ENCODE measurements at regions not wholly inside any gene's neighbourhood (a gene's known extent, or its start where the extent isn't known, plus 50 kb on each side); places are given as distances from the start of the nearest gene placed in this dataset.
A peak's percentile ranks its signal among the peaks of the same experiment; 100 is the strongest.

- no peak for DNase-seq
- H3K27me3 ChIP-seq (ENCODE audit: control insufficient read depth in 3 of 3, insufficient read depth in 3 of 3, low read length in 3 of 3), result no peaks in the 10 kb centered on the region
- no peak overlapping the region for H3K27ac ChIP-seq (ENCODE audit: low read depth in 1 of 3, low read length in 2 of 3)
- H3K9me3 ChIP-seq (ENCODE audit: control insufficient read depth in 2 of 2, insufficient read depth in 1 of 2, low read depth in 1 of 2, low read length in 1 of 2), result no peaks in the 10 kb centered on the region
- WGBS, 3 donors, result 46 to 68% (median 51%) methylated on average over 4 of the region's 4 CpGs
- no peak for FAIRE-seq
- no peak overlapping the region for H3K4me3 ChIP-seq (ENCODE audit: low read depth in 1 of 3, low read length in 3 of 3)
- H3K4me1 ChIP-seq (ENCODE audit: control insufficient read depth in 3 of 3, insufficient read depth in 2 of 3, low read depth in 1 of 3, low read length in 2 of 3), result no peaks in the 10 kb centered on the region
- H3K36me3 ChIP-seq (ENCODE audit: control insufficient read depth in 3 of 3, insufficient read depth in 2 of 3, low read depth in 1 of 3, low read length in 3 of 3), result no peaks in the 10 kb centered on the region
Measured at GRCh38 chr5:4015709-4016108, 420.1 kb downstream of the IRX1 start.

GRCh38 chr5:4017076-4017803 is 421.6 kb downstream of the IRX1 start:
- H3K4me3 ChIP-seq (ENCODE audit: low read depth in 1 of 3, low read length in 3 of 3), result no peak overlapping the region
- H3K27ac ChIP-seq (ENCODE audit: low read depth in 1 of 3, low read length in 2 of 3), result no peak overlapping the region
- WGBS, 3 donors, result 78 to 84% (median 83%) methylated on average over 5 of the region's 5 CpGs
- no peaks in the 10 kb centered on the region for H3K4me1 ChIP-seq (ENCODE audit: control insufficient read depth in 3 of 3, insufficient read depth in 2 of 3, low read depth in 1 of 3, low read length in 2 of 3)
- no peaks in the 10 kb centered on the region for H3K36me3 ChIP-seq (ENCODE audit: control insufficient read depth in 3 of 3, insufficient read depth in 2 of 3, low read depth in 1 of 3, low read length in 3 of 3)
- H3K9me3 ChIP-seq (ENCODE audit: control insufficient read depth in 2 of 2, insufficient read depth in 1 of 2, low read depth in 1 of 2, low read length in 1 of 2), result no peaks in the 10 kb centered on the region
- FAIRE-seq (no peak), DNase-seq (no peak)
- no peaks in the 10 kb centered on the region for H3K27me3 ChIP-seq (ENCODE audit: control insufficient read depth in 3 of 3, insufficient read depth in 3 of 3, low read length in 3 of 3)

- H3K36me3 ChIP-seq (ENCODE audit: control insufficient read depth in 3 of 3, insufficient read depth in 2 of 3, low read depth in 1 of 3, low read length in 3 of 3), result no peaks in the 10 kb centered on the region
- FAIRE-seq, result no peak
- no peak for DNase-seq
- H3K27ac ChIP-seq (ENCODE audit: low read depth in 1 of 3, low read length in 2 of 3), result peak overlapping the region in 1 of 3 donors; percentile 13
- no peaks in the 10 kb centered on the region for H3K27me3 ChIP-seq (ENCODE audit: control insufficient read depth in 3 of 3, insufficient read depth in 3 of 3, low read length in 3 of 3)
- H3K9me3 ChIP-seq (ENCODE audit: control insufficient read depth in 2 of 2, insufficient read depth in 1 of 2, low read depth in 1 of 2, low read length in 1 of 2), result no peaks in the 10 kb centered on the region
- no peaks in the 10 kb centered on the region for H3K4me1 ChIP-seq (ENCODE audit: control insufficient read depth in 3 of 3, insufficient read depth in 2 of 3, low read depth in 1 of 3, low read length in 2 of 3)
- H3K4me3 ChIP-seq (ENCODE audit: low read depth in 1 of 3, low read length in 3 of 3), result no peak overlapping the region
- 30 to 77% (median 68%) methylated on average over 2 of the region's 2 CpGs for WGBS, 3 donors
Measured at GRCh38 chr5:4018007-4018406, 422.4 kb downstream of the IRX1 start.

GRCh38 chr5:4019009-4019769 is 423.6 kb downstream of the IRX1 start:
- Histone ChIP-seq H3K4me1 (ENCODE audit: control insufficient read depth in 3 of 3, insufficient read depth in 2 of 3, low read depth in 1 of 3, low read length in 2 of 3) (no peaks in the 10 kb centered on the region), H3K27ac (ENCODE audit: low read depth in 1 of 3, low read length in 2 of 3) (no peak overlapping the region), H3K4me3 (ENCODE audit: low read depth in 1 of 3, low read length in 3 of 3) (no peak overlapping the region), H3K36me3 (ENCODE audit: control insufficient read depth in 3 of 3, insufficient read depth in 2 of 3, low read depth in 1 of 3, low read length in 3 of 3) (no peaks in the 10 kb centered on the region), H3K9me3 (ENCODE audit: control insufficient read depth in 2 of 2, insufficient read depth in 1 of 2, low read depth in 1 of 2, low read length in 1 of 2) (no peaks in the 10 kb centered on the region), H3K27me3 (ENCODE audit: control insufficient read depth in 3 of 3, insufficient read depth in 3 of 3, low read length in 3 of 3) (no peaks in the 10 kb centered on the region)
- FAIRE-seq (no peak), DNase-seq (no peak)
- 76 to 82% (median 79%) methylated on average over 9 of the region's 9 CpGs for WGBS, 3 donors

GRCh38 chr5:4019841-4020240 is 424.2 kb downstream of the IRX1 start:
- 76 to 95% (median 81%) methylated on average over 6 of the region's 6 CpGs for WGBS, 3 donors
- Histone ChIP-seq H3K9me3 (ENCODE audit: control insufficient read depth in 2 of 2, insufficient read depth in 1 of 2, low read depth in 1 of 2, low read length in 1 of 2) (no peaks in the 10 kb centered on the region), H3K4me1 (ENCODE audit: control insufficient read depth in 3 of 3, insufficient read depth in 2 of 3, low read depth in 1 of 3, low read length in 2 of 3) (no peaks in the 10 kb centered on the region), H3K27ac (ENCODE audit: low read depth in 1 of 3, low read length in 2 of 3) (no peak overlapping the region), H3K27me3 (ENCODE audit: control insufficient read depth in 3 of 3, insufficient read depth in 3 of 3, low read length in 3 of 3) (no peaks in the 10 kb centered on the region), H3K36me3 (ENCODE audit: control insufficient read depth in 3 of 3, insufficient read depth in 2 of 3, low read depth in 1 of 3, low read length in 3 of 3) (no peaks in the 10 kb centered on the region), H3K4me3 (ENCODE audit: low read depth in 1 of 3, low read length in 3 of 3) (no peak overlapping the region)
- DNase-seq, result no peak
- FAIRE-seq, result no peak

DNA sequence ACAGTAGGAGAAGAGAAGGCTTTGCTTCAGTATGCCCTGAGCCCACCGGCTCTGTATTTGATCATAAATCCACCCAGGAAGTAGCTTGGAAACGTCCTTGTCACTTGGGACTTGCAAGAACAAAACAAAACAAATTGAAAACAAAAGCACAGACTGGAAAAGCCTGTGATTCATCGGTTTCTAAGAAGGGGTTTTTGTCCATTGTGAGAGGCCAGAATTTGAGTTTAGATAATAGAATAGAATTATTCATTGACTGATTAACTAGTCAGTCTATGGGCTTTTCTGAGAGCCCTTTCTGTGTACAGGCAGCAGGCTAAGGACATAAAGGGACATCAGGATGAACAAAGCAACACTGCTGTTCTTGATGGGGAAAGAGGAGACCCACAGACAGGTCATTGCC is 424.8 kb downstream of the IRX1 start:
- WGBS, 3 donors, result 37 to 51% (median 41%) methylated on average over 3 of the region's 3 CpGs
- Histone ChIP-seq H3K27me3 (ENCODE audit: control insufficient read depth in 3 of 3, insufficient read depth in 3 of 3, low read length in 3 of 3) (no peaks in the 10 kb centered on the region), H3K9me3 (ENCODE audit: control insufficient read depth in 2 of 2, insufficient read depth in 1 of 2, low read depth in 1 of 2, low read length in 1 of 2) (no peaks in the 10 kb centered on the region), H3K27ac (ENCODE audit: low read depth in 1 of 3, low read length in 2 of 3) (no peak overlapping the region), H3K36me3 (ENCODE audit: control insufficient read depth in 3 of 3, insufficient read depth in 2 of 3, low read depth in 1 of 3, low read length in 3 of 3) (no peaks in the 10 kb centered on the region), H3K4me1 (ENCODE audit: control insufficient read depth in 3 of 3, insufficient read depth in 2 of 3, low read depth in 1 of 3, low read length in 2 of 3) (no peaks in the 10 kb centered on the region), H3K4me3 (ENCODE audit: low read depth in 1 of 3, low read length in 3 of 3) (no peak overlapping the region)
- DNase-seq, result no peak
- no peak for FAIRE-seq

DNA sequence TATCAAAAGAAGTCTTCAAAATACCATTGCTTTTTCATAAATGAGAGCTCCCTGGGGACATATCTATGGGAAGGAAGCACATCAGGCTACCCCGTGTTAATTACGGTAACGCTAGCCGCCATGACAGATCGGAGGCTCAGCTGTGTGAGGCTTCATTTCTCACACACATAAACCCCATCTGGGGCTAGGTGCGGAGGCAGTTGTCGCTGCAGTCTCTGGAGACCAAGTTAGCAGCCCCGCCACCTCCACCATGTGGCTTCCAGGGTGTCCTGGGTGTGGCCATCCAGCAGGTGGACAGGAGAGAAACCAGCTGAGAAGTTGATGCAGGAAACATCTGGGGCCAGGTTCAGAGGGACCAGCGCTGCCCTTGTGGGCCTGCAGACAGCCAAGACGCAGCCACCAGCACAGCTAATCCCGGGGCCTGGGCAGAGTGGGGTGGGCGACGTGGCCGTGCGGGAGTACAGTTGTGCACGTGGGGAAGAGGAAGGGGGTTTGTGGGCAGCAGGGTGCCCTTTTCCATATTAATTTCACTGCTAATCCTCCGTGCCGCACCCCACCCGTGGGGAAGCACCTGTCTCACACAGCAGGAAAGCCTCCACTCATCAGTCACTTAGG is 426.5 kb downstream of the IRX1 start:
- no peak for DNase-seq
- no peaks in the 10 kb centered on the region for H3K36me3 ChIP-seq (ENCODE audit: control insufficient read depth in 3 of 3, insufficient read depth in 2 of 3, low read depth in 1 of 3, low read length in 3 of 3)
- FAIRE-seq, result no peak
- H3K27me3 ChIP-seq (ENCODE audit: control insufficient read depth in 3 of 3, insufficient read depth in 3 of 3, low read length in 3 of 3), result no peaks in the 10 kb centered on the region
- no peak overlapping the region for H3K4me3 ChIP-seq (ENCODE audit: low read depth in 1 of 3, low read length in 3 of 3)
- H3K27ac ChIP-seq (ENCODE audit: low read depth in 1 of 3, low read length in 2 of 3), result no peak overlapping the region
- no peaks in the 10 kb centered on the region for H3K4me1 ChIP-seq (ENCODE audit: control insufficient read depth in 3 of 3, insufficient read depth in 2 of 3, low read depth in 1 of 3, low read length in 2 of 3)
- WGBS, 3 donors, result 82 to 89% (median 89%) methylated on average over 19 of the region's 19 CpGs
- H3K9me3 ChIP-seq (ENCODE audit: control insufficient read depth in 2 of 2, insufficient read depth in 1 of 2, low read depth in 1 of 2, low read length in 1 of 2), result no peaks in the 10 kb centered on the region

DNA sequence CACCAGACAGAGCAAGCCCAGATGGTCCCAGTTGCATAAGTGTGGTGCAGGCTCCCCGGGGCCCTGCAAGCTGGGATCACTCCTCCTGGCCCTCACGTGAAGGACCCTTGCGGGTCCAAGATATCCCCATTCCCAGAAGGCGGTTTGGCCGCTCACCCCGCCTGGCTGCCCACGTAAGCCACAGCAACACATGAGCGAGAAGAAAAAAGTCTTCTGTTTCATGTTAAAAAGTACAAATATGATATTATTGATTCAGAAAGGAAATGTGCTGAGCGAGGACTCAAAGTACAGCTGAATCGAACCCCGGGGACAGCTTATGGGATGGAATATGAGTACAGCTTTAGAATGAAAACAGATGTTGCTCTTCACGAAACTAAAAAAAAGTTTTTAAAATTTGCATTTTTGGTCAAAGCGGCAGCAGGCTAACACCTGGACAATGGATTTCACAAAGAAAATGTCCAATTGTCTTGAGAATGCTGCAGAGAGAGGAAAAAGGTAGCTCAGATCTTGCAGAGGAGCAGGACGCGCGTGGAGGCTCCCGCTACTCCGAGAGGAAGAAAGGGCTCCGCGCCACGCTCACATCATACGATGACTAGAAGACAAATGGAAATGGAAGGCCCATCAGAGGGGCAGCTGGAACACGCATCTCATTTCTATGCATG is 427.6 kb downstream of the IRX1 start:
- 83 to 89% (median 88%) methylated on average over 23 of the region's 23 CpGs for WGBS, 3 donors
- Histone ChIP-seq H3K27ac (ENCODE audit: low read depth in 1 of 3, low read length in 2 of 3) (no peak overlapping the region), H3K36me3 (ENCODE audit: control insufficient read depth in 3 of 3, insufficient read depth in 2 of 3, low read depth in 1 of 3, low read length in 3 of 3) (no peaks in the 10 kb centered on the region), H3K27me3 (ENCODE audit: control insufficient read depth in 3 of 3, insufficient read depth in 3 of 3, low read length in 3 of 3) (no peaks in the 10 kb centered on the region), H3K4me1 (ENCODE audit: control insufficient read depth in 3 of 3, insufficient read depth in 2 of 3, low read depth in 1 of 3, low read length in 2 of 3) (no peaks in the 10 kb centered on the region), H3K4me3 (ENCODE audit: low read depth in 1 of 3, low read length in 3 of 3) (no peak overlapping the region), H3K9me3 (ENCODE audit: control insufficient read depth in 2 of 2, insufficient read depth in 1 of 2, low read depth in 1 of 2, low read length in 1 of 2) (no peaks in the 10 kb centered on the region)
- DNase-seq (no peak), FAIRE-seq (no peak)

Measured in small intestine (tissue), 7 donors.